Thoracic aorta (tissue), 2 donors: ENCODE measurements at regions not wholly inside any gene's neighbourhood (a gene's known extent, or its start where the extent isn't known, plus 50 kb on each side); places are given as distances from the start of the nearest gene placed in this dataset.
"Not testable (repeated sequence)": the region's sequence is repeated elsewhere in the genome, so short reads cannot be mapped to it uniquely, and the experiment has no call there.

ENCODE experiments used
- ATAC-seq: fragments of 150-250 bp; one replicate; pipeline ENCODE4 v1.8.0; 2017; ENCODE audit warnings: low read depth; ENCODE audit not compliant: insufficient number of reproducible peaks, low FRiP score
- DNase-seq: peaks from one replicate; pipeline ENCODE4 v3.0.0-alpha.2; 2020; ENCODE audit warnings: low spot score
- H3K27ac ChIP-seq, 2 donors: fragments of 200-600 bp; sonication (generic); 1 replicate in 1 of 2; 2 replicates in 1 of 2; pipeline ENCODE4 v1.5.1; 2016; ENCODE audit warnings: mild to moderate bottlenecking in 2 of 2, moderate library complexity in 2 of 2
- H3K27me3 ChIP-seq: fragments of 200-600 bp; sonication (generic); replicated peaks from 2 replicates; pipeline ENCODE4 v1.6.0; 2016; ENCODE audit warnings: mild to moderate bottlenecking; ENCODE audit not compliant: insufficient read depth
- H3K36me3 ChIP-seq: fragments of 200-600 bp; sonication (generic); one replicate; pipeline ENCODE4 v1.5.1; 2016
- H3K4me1 ChIP-seq, 2 donors: fragments of 200-600 bp; sonication (generic); 1 replicate in 1 of 2; 2 replicates in 1 of 2; pipeline versions ENCODE4 v1.5.1 to v1.6.0; 2016; ENCODE audit warnings: low read depth in 2 of 2, mild to moderate bottlenecking in 1 of 2; ENCODE audit not compliant: control insufficient read depth in 1 of 2
- H3K4me3 ChIP-seq: fragments of 200-600 bp; sonication (generic); 2 replicates; pipeline ENCODE4 v1.5.1; 2016; ENCODE audit warnings: mild to moderate bottlenecking
- H3K9me3 ChIP-seq: fragments of 200-600 bp; sonication (generic); 2 replicates; pipeline ENCODE4 v1.5.1; 2016
- TF ChIP-seq, protein P1 (sequence below): fragments of 200-600 bp; sonication (generic); IDR thresholded peaks from one replicate; pipeline ENCODE4 v1.5.1; 2019; ENCODE audit warnings: antibody characterized with exemption

DNA sequence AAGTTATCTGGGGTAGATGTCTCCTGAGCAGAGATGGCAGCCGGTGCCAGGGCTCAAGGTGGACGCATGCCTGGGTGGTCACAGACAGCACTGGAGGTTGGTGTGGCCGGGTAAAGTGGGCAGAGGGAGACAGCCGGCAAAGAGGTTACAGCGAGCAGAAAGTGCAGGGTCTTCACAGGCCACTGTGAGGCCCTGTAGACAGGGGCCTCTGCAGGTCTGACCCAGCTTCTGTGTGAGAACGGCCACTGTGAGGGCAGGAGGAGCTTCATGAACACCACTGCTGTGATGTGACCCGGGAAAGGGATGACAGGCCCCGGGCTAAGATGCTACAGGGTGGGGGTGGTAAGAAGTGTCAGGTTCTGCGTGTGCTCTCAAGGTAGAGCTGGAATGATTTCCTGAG is 111.2 kb upstream of the VOPP1 start:
- not testable (repeated sequence) for H3K27ac ChIP-seq, H3K9me3 ChIP-seq, H3K27me3 ChIP-seq, H3K36me3 ChIP-seq, H3K4me1 ChIP-seq, DNase-seq, H3K4me3 ChIP-seq, ATAC-seq

DNA sequence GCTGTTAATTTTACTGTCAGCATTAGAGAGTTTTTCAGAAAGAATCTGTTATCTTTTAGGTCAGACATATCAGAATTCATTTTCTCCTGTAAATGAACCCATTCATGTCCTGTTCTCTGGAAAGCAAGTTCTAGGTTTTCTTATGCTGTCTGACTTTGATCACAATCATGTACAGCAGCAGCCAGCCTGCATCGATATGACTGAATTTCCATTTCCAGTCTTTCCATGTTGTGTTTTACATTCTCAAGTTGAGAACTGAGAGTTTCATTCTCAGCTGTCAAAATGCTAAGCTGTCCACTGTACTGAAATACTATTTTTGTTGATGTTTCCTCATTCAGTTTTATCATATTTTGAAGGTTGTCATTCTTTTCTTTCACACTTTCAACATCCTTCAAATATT is 103.3 kb upstream of the VOPP1 start:
- H3K4me1 ChIP-seq, H3K27ac ChIP-seq, H3K27me3 ChIP-seq, H3K4me3 ChIP-seq, ATAC-seq, H3K36me3 ChIP-seq, DNase-seq, H3K9me3 ChIP-seq: not testable (repeated sequence)

GRCh38 chr7:55673525-55673924 is 101.2 kb upstream of the VOPP1 start:
- ATAC-seq, DNase-seq, H3K4me1 ChIP-seq, H3K27me3 ChIP-seq, H3K36me3 ChIP-seq, H3K9me3 ChIP-seq, H3K4me3 ChIP-seq, H3K27ac ChIP-seq: not testable (repeated sequence)

DNA sequence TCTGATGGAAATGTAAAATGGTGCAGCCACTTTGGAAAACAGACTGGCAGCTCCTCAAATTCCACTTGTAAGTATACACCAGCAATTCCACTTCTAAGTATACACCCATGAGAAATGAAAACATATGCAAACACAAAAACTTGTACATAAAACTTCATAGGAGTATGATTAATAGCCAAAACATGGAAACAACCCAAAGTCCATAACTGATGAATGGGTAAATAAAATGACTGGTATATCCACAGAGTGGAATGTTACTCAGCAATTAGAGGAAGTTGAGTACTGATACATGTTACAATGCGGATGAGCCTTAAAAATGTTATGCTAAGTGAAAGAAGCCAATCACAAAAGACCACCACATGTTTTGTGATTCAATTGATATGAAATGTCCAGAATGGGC is 99.8 kb upstream of the VOPP1 start:
- not testable (repeated sequence) for DNase-seq, H3K36me3 ChIP-seq, H3K4me3 ChIP-seq, ATAC-seq, H3K27me3 ChIP-seq, H3K4me1 ChIP-seq, H3K27ac ChIP-seq, H3K9me3 ChIP-seq

GRCh38 chr7:55657654-55658053 is 85.4 kb upstream of the VOPP1 start:
- no peaks in the 10 kb centered on the region for H3K27me3 ChIP-seq
- ATAC-seq: no peak
- H3K4me3 ChIP-seq: no peak overlapping the region
- no peaks in the 10 kb centered on the region for H3K9me3 ChIP-seq
- no peak for DNase-seq
- no peak overlapping the region for H3K27ac ChIP-seq
- TF ChIP-seq, protein P1, sequence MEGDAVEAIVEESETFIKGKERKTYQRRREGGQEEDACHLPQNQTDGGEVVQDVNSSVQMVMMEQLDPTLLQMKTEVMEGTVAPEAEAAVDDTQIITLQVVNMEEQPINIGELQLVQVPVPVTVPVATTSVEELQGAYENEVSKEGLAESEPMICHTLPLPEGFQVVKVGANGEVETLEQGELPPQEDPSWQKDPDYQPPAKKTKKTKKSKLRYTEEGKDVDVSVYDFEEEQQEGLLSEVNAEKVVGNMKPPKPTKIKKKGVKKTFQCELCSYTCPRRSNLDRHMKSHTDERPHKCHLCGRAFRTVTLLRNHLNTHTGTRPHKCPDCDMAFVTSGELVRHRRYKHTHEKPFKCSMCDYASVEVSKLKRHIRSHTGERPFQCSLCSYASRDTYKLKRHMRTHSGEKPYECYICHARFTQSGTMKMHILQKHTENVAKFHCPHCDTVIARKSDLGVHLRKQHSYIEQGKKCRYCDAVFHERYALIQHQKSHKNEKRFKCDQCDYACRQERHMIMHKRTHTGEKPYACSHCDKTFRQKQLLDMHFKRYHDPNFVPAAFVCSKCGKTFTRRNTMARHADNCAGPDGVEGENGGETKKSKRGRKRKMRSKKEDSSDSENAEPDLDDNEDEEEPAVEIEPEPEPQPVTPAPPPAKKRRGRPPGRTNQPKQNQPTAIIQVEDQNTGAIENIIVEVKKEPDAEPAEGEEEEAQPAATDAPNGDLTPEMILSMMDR: no peak
- H3K4me1 ChIP-seq: no peaks in the 10 kb centered on the region
- no peaks in the 10 kb centered on the region for H3K36me3 ChIP-seq

GRCh38 chr7:55651057-55651456 is 78.8 kb upstream of the VOPP1 start:
- H3K27me3 ChIP-seq: no peaks in the 10 kb centered on the region

DNA sequence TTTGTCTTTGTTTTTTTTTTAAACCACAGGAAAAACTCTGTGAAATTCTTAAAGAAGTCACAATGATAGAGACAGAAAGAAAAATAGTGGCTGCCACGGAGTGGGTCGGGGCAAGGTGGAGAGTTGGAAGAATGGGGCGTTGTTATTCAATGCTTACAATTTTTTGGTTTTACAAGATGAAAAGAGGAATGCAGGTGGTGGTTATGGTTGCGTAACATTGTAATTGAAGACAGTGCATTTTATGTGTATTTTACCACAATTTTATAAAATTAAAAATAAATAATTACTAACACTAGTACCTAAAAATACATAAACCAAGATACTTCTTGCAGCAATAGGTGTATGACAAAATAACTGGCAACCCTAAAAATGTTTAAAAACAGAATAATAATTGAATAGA is 76.9 kb upstream of the VOPP1 start:
- Histone ChIP-seq H3K4me3 (no peak overlapping the region), H3K4me1 (no peaks in the 10 kb centered on the region), H3K36me3 (no peaks in the 10 kb centered on the region), H3K27me3 (no peaks in the 10 kb centered on the region), H3K9me3 (no peaks in the 10 kb centered on the region), H3K27ac (no peak overlapping the region)
- DNase-seq (no peak), ATAC-seq (no peak)
- TF ChIP-seq, protein P1: no peak

More at GRCh38 chr7:55651057-55651456, 78.8 kb upstream of the VOPP1 start:
- H3K36me3 ChIP-seq: no peaks in the 10 kb centered on the region
- no peak overlapping the region for H3K27ac ChIP-seq
- ATAC-seq (no peak), DNase-seq (no peak)
- no peaks in the 10 kb centered on the region for H3K9me3 ChIP-seq
- no peaks in the 10 kb centered on the region for H3K4me1 ChIP-seq
- H3K4me3 ChIP-seq: no peak overlapping the region
- TF ChIP-seq, protein P1: no peak
